Naive thymus-derived CD8-positive, alpha-beta T cell (primary cell): ENCODE measurements at regions not wholly inside any gene's neighbourhood (a gene's known extent, or its start where the extent isn't known, plus 50 kb on each side); places are given as distances from the start of the nearest gene placed in this dataset.

Experiments
- ATAC-seq, 2 donors: fragments of 150-1000 bp; cut with Tn5 transposase in 1 of 2; sonication (Bioruptor Pico), chemical (Tn5 transposase) in 1 of 2; 1 replicate in 1 of 2; 2 replicates in 1 of 2; pipeline ENCODE4 v1.10.0; 2021; ENCODE audit warnings: mild to moderate bottlenecking in 2 of 2, moderate library complexity in 2 of 2
- POLR2A ChIA-PET: fragments of 350-600 bp; sonication (Branson Sonifier 250); formaldehyde crosslinking; loops from one replicate; lab custom pipeline; 2021; ENCODE audit warnings: antibody characterized with exemption; lab: Charles Lee
- DNase-seq, 10 donors: peaks; one replicate each; pipeline versions ENCODE4 v3.0.0 to v3.0.0-alpha.2; 2020 to 2022
- H3K27ac Mint-ChIP-seq, 10 donors: one replicate each; pipeline ENCODE4 v1.8.0; 2020 to 2022; ENCODE audit warnings: mild to moderate bottlenecking in 10 of 10, mixed read lengths in 10 of 10, moderate library complexity in 4 of 10, inconsistent platforms in 1 of 10
- H3K27me3 Mint-ChIP-seq, 5 donors: one replicate each; pipeline ENCODE4 v1.8.0; 2021 to 2022; ENCODE audit warnings: mixed read lengths in 5 of 5
- H3K36me3 Mint-ChIP-seq, 3 donors: one replicate each; pipeline ENCODE4 v1.8.0; 2020 to 2022; ENCODE audit warnings: mixed read lengths in 3 of 3, mild to moderate bottlenecking in 2 of 3, inconsistent platforms in 1 of 3
- H3K4me1 Mint-ChIP-seq, 4 donors: one replicate each; pipeline ENCODE4 v1.8.0; 2021 to 2022; ENCODE audit warnings: mixed read lengths in 4 of 4
- H3K4me3 Mint-ChIP-seq, 10 donors: one replicate each; pipeline ENCODE4 v1.8.0; 2020 to 2022; ENCODE audit warnings: mild to moderate bottlenecking in 10 of 10, mixed read lengths in 10 of 10, moderate library complexity in 6 of 10, inconsistent platforms in 1 of 10
- H3K9me3 Mint-ChIP-seq, 9 donors: one replicate each; pipeline ENCODE4 v1.8.0; 2020 to 2022; ENCODE audit warnings: mixed read lengths in 9 of 9, mild to moderate bottlenecking in 3 of 9, inconsistent platforms in 1 of 9, moderate library complexity in 1 of 9

DNA sequence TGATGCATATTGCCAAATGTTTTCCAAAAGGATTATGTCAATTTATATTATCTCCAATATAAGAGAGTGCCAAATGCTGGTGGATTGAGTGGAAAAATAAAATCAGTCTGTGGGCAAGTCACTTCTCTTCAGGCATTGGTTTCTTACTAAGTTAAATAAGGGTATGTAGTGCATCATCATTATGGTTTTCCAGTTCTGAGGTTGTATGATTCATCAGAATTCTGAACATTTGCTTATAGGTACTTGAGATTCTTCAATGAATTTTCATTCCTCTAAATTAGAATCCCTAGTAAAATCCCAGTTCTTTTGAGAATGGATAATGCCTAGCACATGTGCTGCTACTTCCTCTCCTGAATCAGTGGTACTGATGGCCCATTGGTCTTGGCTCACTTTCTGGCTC, 188.9 kb upstream of the OSR1 start:
- no peak overlapping the region for H3K4me3 Mint-ChIP-seq
- H3K27ac Mint-ChIP-seq: peak overlapping the region in 1 of 10 donors; percentile 49
- peaks cover 7 to 24% (median 14%) of the 10 kb centered on the region in 5 donors for H3K27me3 Mint-ChIP-seq
- POLR2A ChIA-PET: no interaction called here
- ATAC-seq (no peak), DNase-seq (no peak)
- H3K4me1 Mint-ChIP-seq: no peaks in the 10 kb centered on the region
- peaks cover 0 to 9% (median 0%) of the 10 kb centered on the region in 9 donors for H3K9me3 Mint-ChIP-seq
- no peaks in the 10 kb centered on the region for H3K36me3 Mint-ChIP-seq

DNA sequence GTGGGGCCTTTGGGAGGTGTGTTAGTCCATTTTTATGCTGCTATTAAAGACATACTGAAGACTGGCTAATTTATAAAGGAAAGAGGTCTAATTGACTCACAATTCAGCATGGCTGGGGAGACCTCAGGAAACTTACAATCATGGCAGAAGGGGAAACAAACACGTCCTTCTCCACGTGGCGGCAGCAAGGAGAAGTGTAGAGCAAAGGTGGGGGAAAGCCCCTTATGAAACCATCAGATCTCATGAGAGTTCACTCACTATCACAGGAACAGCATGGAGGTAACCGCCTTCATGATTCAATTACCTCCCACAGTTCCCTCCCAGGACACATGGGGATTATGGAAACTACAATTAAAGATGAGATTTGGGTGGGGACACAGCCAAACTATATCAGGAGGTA, 187.1 kb upstream of the OSR1 start:
- H3K4me1 Mint-ChIP-seq: no peaks in the 10 kb centered on the region
- POLR2A ChIA-PET: no interaction called here
- no peak for DNase-seq

DNA sequence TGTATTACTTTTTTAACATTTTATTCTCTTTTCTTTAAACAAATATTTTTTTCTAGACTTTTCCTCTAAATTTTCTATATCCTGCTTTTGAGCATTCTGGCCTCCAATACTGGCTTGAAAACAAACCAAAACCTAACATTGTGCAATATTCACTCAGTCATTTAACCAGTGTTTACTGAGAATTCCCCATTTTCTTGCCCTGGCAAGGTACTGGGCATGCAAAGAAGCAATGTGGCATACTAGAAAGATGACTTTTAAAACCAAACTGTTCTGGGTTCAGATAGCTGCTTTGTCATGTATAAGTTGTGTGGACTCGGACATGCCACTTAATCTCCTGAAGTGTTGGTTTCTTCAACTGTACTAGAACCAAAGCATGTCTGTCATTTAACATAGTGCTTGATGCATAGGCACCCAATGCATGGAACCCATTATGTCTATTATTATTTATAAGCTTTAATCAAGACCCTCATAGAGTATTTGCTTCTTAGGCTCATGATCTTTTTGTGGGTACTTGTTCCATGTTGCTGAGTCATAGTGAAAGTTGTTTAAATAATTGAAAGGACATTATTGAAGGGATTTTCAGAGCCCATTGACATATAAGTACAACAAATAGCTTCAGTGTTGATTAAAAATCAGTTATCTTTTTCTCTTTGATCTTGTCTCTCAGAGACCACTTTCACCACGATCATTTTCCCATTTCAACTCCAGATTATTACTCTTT, 185.4 kb upstream of the OSR1 start:
- Mint-ChIP-seq H3K4me1 (no peaks in the 10 kb centered on the region), H3K27me3 (peaks cover 2 to 5% (median 3%) of the 10 kb centered on the region in 5 donors)

More for the DNA sequence above, 187.1 kb upstream of the OSR1 start:
- no peak overlapping the region for H3K27ac Mint-ChIP-seq
- peaks cover 0 to 9% (median 0%) of the 10 kb centered on the region in 9 donors for H3K9me3 Mint-ChIP-seq
- no peak overlapping the region for H3K4me3 Mint-ChIP-seq
- peaks cover 5 to 19% (median 10%) of the 10 kb centered on the region in 5 donors for H3K27me3 Mint-ChIP-seq
- H3K36me3 Mint-ChIP-seq: no peaks in the 10 kb centered on the region
- no peak for ATAC-seq

DNA sequence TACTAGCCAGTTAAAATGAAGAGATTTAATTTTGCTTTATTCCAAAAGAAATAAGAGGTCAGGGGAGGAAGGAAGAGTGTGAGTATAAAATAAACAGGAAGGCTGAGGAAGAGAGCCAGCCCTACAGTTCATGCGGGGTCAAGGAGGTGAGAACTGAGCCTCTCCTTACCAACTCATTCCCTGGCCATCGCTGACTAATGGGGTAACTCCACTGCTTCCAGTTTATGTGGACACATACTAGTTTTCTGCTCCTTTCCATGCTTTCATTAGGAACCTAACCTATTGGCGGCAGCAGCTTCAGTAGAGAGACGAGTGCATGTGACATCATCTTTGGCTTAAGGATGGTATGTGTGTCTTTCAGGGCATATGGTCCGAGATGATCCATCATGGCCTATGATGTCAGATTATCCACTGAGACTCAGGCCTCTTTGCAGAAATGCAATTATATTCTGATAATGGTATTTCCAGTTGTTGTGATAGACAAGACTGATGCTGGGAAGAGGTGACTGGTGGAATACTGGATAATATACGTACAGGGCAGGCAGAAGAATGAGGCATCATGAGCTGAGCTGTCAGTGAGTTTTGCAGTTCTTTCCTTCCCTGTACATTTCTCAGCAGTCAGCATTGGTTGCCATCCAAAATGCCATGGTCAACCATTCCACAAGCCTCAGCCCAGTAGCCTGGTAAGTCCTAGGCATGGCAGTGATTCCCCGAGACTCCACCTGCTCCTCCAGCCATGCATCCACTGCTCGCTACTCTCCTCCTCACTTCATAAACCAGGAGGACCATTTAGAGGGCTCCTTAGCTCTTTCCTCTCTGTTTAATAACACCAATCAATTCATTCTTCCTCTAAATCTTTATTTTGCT, 184.6 kb upstream of the OSR1 start:
- Mint-ChIP-seq H3K4me1 (no peaks in the 10 kb centered on the region), H3K27me3 (peaks cover 0 to 5% (median 2%) of the 10 kb centered on the region in 5 donors), H3K36me3 (no peaks in the 10 kb centered on the region), H3K27ac (no peak overlapping the region), H3K9me3 (peaks cover 0 to 9% (median 0%) of the 10 kb centered on the region in 9 donors), H3K4me3 (no peak overlapping the region)
- no peak for DNase-seq
- POLR2A ChIA-PET: no interaction called here
- ATAC-seq: no peak

More for the DNA sequence above, 185.4 kb upstream of the OSR1 start:
- Mint-ChIP-seq H3K36me3 (no peaks in the 10 kb centered on the region), H3K9me3 (peaks cover 0 to 9% (median 0%) of the 10 kb centered on the region in 9 donors), H3K27ac (no peak overlapping the region), H3K4me3 (no peak overlapping the region)
- POLR2A ChIA-PET: no interaction called here
- ATAC-seq: no peak
- no peak for DNase-seq

DNA sequence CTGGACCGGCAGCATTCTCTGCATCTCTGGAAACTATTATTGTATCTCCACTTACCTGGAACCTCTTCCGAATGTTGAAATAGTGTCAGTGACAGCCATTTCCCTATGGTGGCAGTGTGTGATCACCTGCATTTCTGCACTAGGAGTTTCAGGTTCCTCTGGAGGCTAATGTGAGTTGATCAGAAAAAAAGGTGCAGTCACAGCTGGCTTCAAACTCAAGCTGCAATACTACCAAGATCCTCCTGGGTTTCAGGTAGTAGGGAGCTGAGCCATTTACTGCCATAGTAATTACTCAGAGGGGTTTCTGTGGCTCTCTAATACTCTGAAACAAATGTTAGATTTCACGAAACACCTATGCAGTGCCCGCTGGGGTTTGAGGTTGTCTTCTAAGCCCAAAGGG, 183.5 kb upstream of the OSR1 start:
- POLR2A ChIA-PET: no interaction called here
- H3K27ac Mint-ChIP-seq: no peak overlapping the region
- ATAC-seq (no peak), DNase-seq (no peak)
- no peak overlapping the region for H3K4me3 Mint-ChIP-seq
- no peaks in the 10 kb centered on the region for H3K36me3 Mint-ChIP-seq
- H3K27me3 Mint-ChIP-seq: peaks cover 0 to under 1% (median 0%) of the 10 kb centered on the region in 5 donors
- no peaks in the 10 kb centered on the region for H3K4me1 Mint-ChIP-seq
- H3K9me3 Mint-ChIP-seq: peaks cover 0 to 9% (median 0%) of the 10 kb centered on the region in 9 donors

DNA sequence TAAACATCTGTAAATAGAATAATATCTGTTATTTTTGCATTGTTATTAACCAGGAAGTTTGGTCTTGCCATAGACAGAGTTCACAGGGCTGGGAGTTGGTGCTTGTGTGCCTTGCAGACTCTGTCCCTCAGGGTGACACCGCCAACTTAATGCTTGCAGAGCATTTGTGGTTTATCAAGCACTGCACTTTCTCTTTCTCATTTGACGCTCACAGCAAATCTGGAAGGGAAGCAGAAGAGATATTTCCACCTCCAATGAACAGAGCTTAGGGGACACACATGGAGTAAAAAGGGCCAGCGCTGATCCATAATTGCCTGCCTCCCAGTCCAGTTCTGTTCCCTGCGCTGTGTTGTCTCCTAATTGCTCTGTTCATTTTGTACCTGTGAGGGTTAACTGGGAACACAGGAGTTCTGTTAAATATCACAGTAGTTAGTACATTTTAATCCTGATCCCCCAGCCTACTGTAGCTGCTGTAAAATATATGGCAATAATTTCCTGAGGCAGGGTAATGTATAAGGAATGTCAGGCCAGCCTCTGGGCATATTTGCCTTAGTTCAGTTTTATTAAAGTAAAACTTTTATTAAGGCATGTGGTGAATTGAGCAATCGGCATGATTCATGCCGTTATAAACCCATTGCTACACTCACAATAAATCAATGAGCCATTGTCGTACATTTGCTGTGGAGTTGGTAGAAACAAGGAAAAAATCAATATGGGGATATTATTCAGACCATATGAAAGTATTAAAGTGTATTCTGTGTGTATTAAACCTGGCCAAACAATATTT, 182.5 kb upstream of the OSR1 start:
- POLR2A ChIA-PET: no interaction called here
- Mint-ChIP-seq H3K36me3 (no peaks in the 10 kb centered on the region), H3K27ac (no peak overlapping the region), H3K27me3 (peaks cover 0 to 3% (median 0%) of the 10 kb centered on the region in 5 donors), H3K4me3 (no peak overlapping the region), H3K4me1 (no peaks in the 10 kb centered on the region), H3K9me3 (peaks cover 0 to 9% (median 0%) of the 10 kb centered on the region in 9 donors)
- no peak for ATAC-seq
- no peak for DNase-seq

DNA sequence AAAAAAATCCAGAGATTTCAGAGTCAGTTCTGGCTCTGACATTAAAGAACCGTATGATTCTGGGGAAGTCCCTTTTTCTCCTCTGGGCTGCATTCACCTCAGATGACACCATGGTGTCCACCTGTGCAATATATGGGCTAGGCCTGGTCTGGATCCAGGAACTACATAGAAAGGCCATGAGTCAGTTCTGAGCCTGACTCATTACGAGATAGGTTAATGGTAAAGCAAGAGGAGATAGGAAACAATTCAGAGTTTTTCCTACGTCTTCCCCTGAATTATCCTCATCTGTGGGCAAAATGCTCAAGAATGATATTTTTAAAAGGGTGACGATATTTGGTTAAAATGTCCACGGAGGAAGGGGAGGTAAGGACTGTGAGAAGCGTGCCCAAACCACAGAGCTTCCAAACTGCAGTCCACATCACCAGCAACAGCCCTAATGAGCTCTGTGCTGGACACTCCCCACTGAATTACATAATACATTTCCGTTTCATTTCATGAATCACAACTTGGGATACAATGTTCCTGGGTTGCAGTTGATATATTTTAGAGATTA, 180.1 kb upstream of the OSR1 start:
- H3K36me3 Mint-ChIP-seq: peaks cover 0 to 1% (median 0%) of the 10 kb centered on the region in 3 donors
- H3K4me3 Mint-ChIP-seq: no peak overlapping the region
- POLR2A ChIA-PET: no interaction called here
- H3K27me3 Mint-ChIP-seq: peaks cover 0 to 3% (median 2%) of the 10 kb centered on the region in 5 donors
- DNase-seq (no peak), ATAC-seq (no peak)
- no peaks in the 10 kb centered on the region for H3K4me1 Mint-ChIP-seq
- H3K27ac Mint-ChIP-seq: no peak overlapping the region
- peaks cover 0 to 3% (median 0%) of the 10 kb centered on the region in 9 donors for H3K9me3 Mint-ChIP-seq

DNA sequence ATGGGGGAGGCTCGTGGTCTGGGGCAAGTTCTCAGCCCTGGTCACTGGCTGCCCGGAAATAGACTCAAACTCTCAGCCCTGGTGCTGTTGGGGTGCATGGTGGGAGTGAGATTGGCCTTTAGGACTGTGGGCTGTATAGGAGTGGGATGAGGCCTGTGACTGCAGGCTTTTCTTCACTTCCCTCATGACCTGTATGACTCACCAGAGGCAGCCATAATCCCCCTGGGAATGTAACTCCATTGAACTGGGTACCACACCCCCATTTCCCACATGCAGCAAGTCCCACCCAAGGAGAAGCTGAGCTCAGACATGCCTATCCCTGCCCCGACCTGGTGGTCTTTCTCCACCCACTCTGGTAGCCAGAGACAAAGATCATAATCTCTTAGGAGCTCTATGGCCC, 177.7 kb upstream of the OSR1 start:
- H3K4me3 Mint-ChIP-seq: no peak overlapping the region
- H3K27me3 Mint-ChIP-seq: peaks cover 2 to 15% (median 10%) of the 10 kb centered on the region in 5 donors
- H3K36me3 Mint-ChIP-seq: peaks cover 0 to 1% (median 0%) of the 10 kb centered on the region in 3 donors
- no peak overlapping the region for H3K27ac Mint-ChIP-seq
- H3K4me1 Mint-ChIP-seq: no peaks in the 10 kb centered on the region
- DNase-seq (no peak), ATAC-seq (no peak)
- POLR2A ChIA-PET: no interaction called here
- H3K9me3 Mint-ChIP-seq: peaks cover 0 to 3% (median 0%) of the 10 kb centered on the region in 9 donors

DNA sequence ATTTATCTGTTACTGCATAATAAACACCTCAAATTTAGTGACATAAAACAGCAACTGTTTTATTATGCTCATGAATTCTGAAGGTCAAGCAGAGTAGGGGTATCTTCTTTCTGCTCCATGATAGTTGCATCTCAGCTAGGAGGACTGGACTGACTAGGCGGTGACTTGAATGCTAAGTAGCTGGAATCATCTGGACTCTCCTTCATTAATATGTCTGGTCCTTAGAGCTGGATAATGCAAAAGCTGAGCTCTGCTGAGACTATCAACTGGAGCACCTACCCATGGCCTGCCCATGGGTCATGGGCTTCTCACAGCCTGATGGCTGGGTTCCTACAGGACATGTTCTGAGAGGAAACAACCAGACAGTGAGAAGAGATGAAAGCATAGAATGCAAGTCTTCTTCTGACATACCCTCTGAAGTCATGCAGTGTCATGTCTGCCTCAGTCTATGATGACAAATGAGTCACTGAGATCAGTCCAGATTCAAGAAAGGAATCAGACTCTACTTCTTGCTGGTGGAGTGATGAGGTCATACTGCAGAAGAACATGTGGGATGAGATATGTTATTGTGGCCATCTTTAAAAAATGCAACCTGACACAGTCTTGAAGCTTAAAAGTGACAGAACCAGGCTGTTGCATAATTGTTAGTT, 174.2 kb upstream of the OSR1 start:
- DNase-seq: no peak

DNA sequence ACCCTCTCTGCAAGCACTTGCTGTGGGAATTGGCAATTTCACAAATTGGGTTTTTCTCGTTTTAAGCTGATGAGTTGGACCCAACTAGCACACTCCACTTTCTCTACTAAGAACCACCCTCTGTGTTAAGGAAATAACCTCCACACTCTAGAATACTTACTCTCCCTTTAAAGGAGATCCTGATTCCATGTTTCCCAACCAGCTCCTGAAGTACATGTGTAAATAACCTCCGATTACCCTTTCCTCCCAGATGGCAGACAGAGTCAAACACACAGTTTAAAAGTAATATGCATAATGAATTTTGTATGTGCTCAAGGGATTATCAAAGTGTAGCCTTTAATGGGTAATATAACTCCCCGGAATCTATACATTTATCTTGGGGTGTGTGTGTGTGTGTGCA, 171.3 kb upstream of the OSR1 start:
- DNase-seq: no peak
- POLR2A ChIA-PET: no interaction called here
- H3K27me3 Mint-ChIP-seq: peaks cover 4 to 51% (median 24%) of the 10 kb centered on the region in 5 donors
- no peak for ATAC-seq
- no peak overlapping the region for H3K4me3 Mint-ChIP-seq
- H3K4me1 Mint-ChIP-seq: peaks cover 0 to 1% (median 0%) of the 10 kb centered on the region in 4 donors
- no peaks in the 10 kb centered on the region for H3K36me3 Mint-ChIP-seq
- H3K9me3 Mint-ChIP-seq: peaks cover 0 to 3% (median 0%) of the 10 kb centered on the region in 9 donors
- H3K27ac Mint-ChIP-seq: no peak overlapping the region

More for the DNA sequence above, 174.2 kb upstream of the OSR1 start:
- Mint-ChIP-seq H3K27ac (no peak overlapping the region), H3K4me3 (no peak overlapping the region), H3K36me3 (peaks cover 0 to 1% (median 0%) of the 10 kb centered on the region in 3 donors), H3K27me3 (peaks cover 4 to 44% (median 15%) of the 10 kb centered on the region in 5 donors), H3K9me3 (peaks cover 0 to 3% (median 0%) of the 10 kb centered on the region in 9 donors), H3K4me1 (peaks cover 0 to 1% (median 0%) of the 10 kb centered on the region in 4 donors)
- POLR2A ChIA-PET: no interaction called here
- no peak for ATAC-seq

DNA sequence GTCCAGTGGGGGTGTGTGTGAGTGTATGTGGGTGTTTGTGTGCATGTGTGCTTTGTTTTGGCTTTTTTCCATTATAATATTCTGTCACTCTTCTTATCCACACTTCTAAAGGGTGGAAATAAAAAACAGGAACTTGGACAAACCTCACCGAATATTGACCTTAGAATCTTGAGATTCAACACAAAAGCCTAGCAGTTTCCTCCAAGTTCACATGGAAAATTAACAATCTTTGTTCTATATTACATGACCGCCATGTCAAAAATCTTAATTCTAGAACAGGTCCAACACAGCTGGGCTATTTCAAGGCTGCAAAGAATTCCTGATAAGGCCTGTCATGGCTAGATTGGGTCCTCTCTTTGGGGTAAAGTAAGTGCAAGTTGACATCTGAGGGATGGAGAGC, 169.3 kb upstream of the OSR1 start:
- Mint-ChIP-seq H3K27ac (no peak overlapping the region), H3K4me1 (peaks cover 0 to 1% (median 0%) of the 10 kb centered on the region in 4 donors), H3K4me3 (no peak overlapping the region), H3K27me3 (peaks cover 3 to 70% (median 35%) of the 10 kb centered on the region in 5 donors), H3K9me3 (no peaks in the 10 kb centered on the region), H3K36me3 (no peaks in the 10 kb centered on the region)
- DNase-seq (no peak), ATAC-seq (no peak)
- POLR2A ChIA-PET: no interaction called here

DNA sequence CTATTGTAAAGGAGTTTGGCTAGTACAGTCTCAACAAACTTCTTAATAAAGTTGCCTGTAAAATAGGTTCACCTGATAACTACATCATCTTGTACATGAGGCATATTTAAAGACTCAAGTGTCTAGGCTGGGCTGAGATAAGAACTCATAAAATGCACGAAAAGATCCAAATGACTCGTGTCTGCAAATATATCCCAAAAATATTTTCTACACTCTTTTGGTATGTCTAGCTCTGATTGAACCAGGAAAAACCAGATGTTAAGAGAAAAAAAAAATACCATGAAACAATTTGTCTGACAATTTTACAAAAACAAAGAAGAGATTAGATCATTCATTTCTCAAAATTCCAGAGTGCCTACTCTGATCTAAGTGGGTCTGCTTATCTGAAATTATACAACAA, 166.9 kb upstream of the OSR1 start:
- no peaks in the 10 kb centered on the region for H3K9me3 Mint-ChIP-seq
- POLR2A ChIA-PET: no interaction called here
- peaks cover 3 to 52% (median 29%) of the 10 kb centered on the region in 5 donors for H3K27me3 Mint-ChIP-seq
- no peaks in the 10 kb centered on the region for H3K36me3 Mint-ChIP-seq
- DNase-seq: no peak
- H3K4me3 Mint-ChIP-seq: no peak overlapping the region
- no peak for ATAC-seq
- H3K27ac Mint-ChIP-seq: no peak overlapping the region
- H3K4me1 Mint-ChIP-seq: peaks cover 0 to 1% (median 0%) of the 10 kb centered on the region in 4 donors
